Peyer's patch (tissue), 4 donors: ENCODE measurements at regions not wholly inside any gene's neighbourhood (a gene's known extent, or its start where the extent isn't known, plus 50 kb on each side); places are given as distances from the start of the nearest gene placed in this dataset.

ENCODE experiments used
- DNase-seq, 3 donors: peaks; one replicate each; pipeline ENCODE4 v3.0.0-alpha.2; 2017 to 2019
- H3K27ac ChIP-seq, 4 donors: fragments of 200-600 bp; sonication (generic); one replicate each; pipeline ENCODE4 v1.5.1; 2016 to 2019
- H3K27me3 ChIP-seq, 2 donors: fragments of 200-600 bp; sonication (generic); one replicate each; pipeline ENCODE4 v1.5.1; 2019
- H3K36me3 ChIP-seq, 3 donors: fragments of 200-600 bp; sonication (generic); one replicate each; pipeline ENCODE4 v1.5.1; 2016 to 2019
- H3K4me1 ChIP-seq, 4 donors: fragments of 200-600 bp; sonication (generic); one replicate each; pipeline ENCODE4 v1.5.1; 2016 to 2019
- H3K4me3 ChIP-seq, 4 donors: fragments of 200-600 bp; sonication (generic); 1 replicate in 3 of 4; 2 replicates in 1 of 4; pipeline ENCODE4 v1.5.1; 2016 to 2019; ENCODE audit warnings: mild to moderate bottlenecking in 1 of 4
- H3K9me3 ChIP-seq, 4 donors: fragments of 200-600 bp; sonication (generic); one replicate each; pipeline ENCODE4 v1.5.1; 2016 to 2019; ENCODE audit warnings: mild to moderate bottlenecking in 1 of 4
- POLR2A ChIP-seq, 2 donors: fragments of 450-650 bp; IDR thresholded peaks; one replicate each; pipeline ENCODE4 v1.5.1; 2017; ENCODE audit warnings: antibody characterized with exemption in 2 of 2, mild to moderate bottlenecking in 2 of 2, moderate library complexity in 2 of 2
- TF ChIP-seq, protein P1 (sequence below), 6 experiments: fragments of 450-650 bp in 4 of 6; fragments of 200-600 bp in 2 of 6; sonication (generic) in 1 of 6; IDR thresholded peaks; one replicate each; pipeline ENCODE4 v1.5.1; 2017 to 2019; ENCODE audit warnings: antibody characterized with exemption in 6 of 6, mild to moderate bottlenecking in 3 of 6, moderate library complexity in 1 of 6

DNA sequence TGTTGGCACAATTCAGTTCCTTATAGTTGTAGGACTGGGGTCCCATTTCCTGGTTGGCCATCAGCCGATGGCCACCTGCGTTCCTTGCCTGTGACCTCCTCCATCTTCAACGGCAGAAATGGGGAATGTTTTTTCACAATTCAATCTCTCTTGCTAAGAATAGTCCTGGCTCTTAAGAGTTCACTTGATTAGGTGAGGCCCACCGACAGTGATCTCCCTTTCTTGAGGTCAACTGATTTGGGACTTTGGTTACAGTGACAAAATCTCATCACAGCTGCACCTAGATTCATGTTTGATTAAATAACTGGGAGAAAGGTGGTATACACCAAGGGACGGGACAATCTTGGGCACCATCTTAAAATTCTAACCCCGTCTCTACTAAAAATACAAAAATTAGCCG is 139.1 kb upstream of the DTNBP1 start:
- Histone ChIP-seq H3K27ac (no peak overlapping the region), H3K27me3 (no peaks in the 10 kb centered on the region), H3K4me3 (no peak overlapping the region), H3K36me3 (no peaks in the 10 kb centered on the region), H3K4me1 (no peaks in the 10 kb centered on the region), H3K9me3 (no peaks in the 10 kb centered on the region)
- DNase-seq = no peak
- no peak for TF ChIP-seq POLR2A (IDR thresholded peaks at IDR 0.05)
- TF ChIP-seq, protein P1, sequence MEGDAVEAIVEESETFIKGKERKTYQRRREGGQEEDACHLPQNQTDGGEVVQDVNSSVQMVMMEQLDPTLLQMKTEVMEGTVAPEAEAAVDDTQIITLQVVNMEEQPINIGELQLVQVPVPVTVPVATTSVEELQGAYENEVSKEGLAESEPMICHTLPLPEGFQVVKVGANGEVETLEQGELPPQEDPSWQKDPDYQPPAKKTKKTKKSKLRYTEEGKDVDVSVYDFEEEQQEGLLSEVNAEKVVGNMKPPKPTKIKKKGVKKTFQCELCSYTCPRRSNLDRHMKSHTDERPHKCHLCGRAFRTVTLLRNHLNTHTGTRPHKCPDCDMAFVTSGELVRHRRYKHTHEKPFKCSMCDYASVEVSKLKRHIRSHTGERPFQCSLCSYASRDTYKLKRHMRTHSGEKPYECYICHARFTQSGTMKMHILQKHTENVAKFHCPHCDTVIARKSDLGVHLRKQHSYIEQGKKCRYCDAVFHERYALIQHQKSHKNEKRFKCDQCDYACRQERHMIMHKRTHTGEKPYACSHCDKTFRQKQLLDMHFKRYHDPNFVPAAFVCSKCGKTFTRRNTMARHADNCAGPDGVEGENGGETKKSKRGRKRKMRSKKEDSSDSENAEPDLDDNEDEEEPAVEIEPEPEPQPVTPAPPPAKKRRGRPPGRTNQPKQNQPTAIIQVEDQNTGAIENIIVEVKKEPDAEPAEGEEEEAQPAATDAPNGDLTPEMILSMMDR (IDR thresholded peaks at IDR 0.05) = no peak

DNA sequence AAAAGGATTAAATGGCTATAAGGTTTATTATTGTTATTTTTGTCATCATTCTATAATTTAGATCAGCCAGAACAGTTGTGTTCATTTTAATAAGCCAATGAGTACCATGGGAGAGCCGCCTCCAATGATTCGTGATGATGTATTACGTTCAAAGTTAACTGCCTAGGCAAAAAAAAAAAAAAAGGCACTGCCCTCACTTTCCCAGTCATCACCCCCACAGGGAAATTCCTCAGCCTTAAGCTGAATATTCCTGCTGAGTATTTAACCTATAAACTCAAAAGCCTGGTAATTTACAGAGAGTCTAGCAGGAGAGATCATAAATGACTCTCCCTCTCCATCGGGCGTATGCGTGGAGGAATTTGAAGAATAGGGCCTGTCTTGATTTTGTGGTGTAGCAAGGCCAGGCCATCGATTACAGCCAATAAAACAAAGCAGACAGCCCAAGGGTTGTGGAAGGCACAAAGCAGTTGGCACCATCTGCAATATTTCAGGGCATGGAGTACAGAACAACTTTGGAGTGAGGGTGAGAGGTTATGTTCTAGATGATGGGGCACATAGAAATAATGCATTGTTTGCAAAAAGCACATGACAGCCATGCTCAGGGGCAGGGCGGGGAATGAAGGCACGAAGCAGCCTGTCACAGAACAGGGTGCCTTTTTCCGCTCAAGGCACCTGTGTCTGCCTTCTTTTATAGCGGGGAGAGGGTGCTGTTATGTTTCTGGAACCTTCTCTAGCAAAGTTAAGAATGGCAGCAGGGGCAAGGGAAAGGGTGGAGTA is 138.2 kb upstream of the DTNBP1 start:
- Histone ChIP-seq H3K27me3 (no peaks in the 10 kb centered on the region), H3K9me3 (no peaks in the 10 kb centered on the region), H3K27ac (no peak overlapping the region), H3K4me1 (no peaks in the 10 kb centered on the region), H3K36me3 (no peaks in the 10 kb centered on the region), H3K4me3 (no peak overlapping the region)
- TF ChIP-seq, protein P1 (IDR thresholded peaks at IDR 0.05) = no peak
- no peak for TF ChIP-seq POLR2A (IDR thresholded peaks at IDR 0.05)
- no peak for DNase-seq

DNA sequence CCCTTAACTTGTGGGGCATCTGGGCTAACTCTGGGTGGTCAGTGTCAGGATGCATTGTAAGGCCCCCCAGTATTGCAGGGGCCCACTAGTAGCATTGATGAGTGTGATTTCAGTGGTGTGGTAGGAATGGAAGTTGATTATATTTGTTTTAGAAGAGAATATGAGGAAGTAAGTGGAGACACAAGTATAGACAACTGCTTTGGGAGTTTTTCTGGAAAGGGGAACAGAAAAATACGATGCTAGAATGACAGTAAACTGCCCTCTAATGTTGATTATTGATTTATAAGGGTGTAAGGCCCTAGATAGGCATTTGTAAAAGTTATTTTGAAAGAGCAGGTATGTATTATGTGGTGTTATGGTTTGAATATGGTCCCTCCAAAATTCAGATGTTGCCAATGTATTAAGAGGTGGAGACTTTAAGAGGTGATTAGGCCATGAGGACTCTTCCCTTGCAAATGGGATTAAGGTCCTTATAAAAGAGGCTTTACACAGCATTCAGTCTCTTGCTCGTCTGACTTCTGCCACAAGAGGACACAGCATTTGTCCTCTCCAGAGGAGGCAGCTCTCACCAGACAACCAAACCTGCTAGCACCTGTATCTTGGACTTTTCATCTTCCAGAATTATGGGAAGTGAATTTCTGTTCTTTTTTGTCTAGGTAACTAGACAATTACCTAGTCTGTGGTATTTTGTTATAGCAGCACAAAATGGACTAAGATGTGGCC is 135.9 kb upstream of the DTNBP1 start:
- no peak overlapping the region for H3K4me3 ChIP-seq
- TF ChIP-seq POLR2A (IDR thresholded peaks at IDR 0.05) = no peak
- TF ChIP-seq, protein P1 (IDR thresholded peaks at IDR 0.05) = no peak
- no peaks in the 10 kb centered on the region for H3K4me1 ChIP-seq
- no peaks in the 10 kb centered on the region for H3K9me3 ChIP-seq
- no peak overlapping the region for H3K27ac ChIP-seq
- no peak for DNase-seq
- no peaks in the 10 kb centered on the region for H3K27me3 ChIP-seq
- no peaks in the 10 kb centered on the region for H3K36me3 ChIP-seq

DNA sequence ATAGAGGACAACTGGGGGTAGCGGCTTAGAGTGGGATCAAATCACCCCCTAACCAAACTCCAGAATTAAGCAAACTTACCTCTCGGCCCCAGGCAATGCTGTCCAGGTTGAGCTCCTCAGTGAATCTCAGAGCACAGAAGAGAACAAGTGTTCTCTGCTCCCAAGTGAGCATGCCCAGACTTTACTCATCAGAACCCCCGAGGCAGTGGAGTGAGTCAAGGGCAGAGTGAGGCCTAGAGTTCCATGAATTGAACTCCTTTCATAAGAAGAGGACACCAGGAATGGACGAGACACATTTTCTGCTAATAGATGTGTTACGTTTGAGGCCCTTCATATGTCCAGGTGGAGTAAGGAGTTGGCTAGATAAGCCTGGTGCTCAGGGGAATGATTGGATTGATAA is 134.0 kb upstream of the DTNBP1 start:
- no peak for TF ChIP-seq POLR2A (IDR thresholded peaks at IDR 0.05)
- TF ChIP-seq, protein P1 (IDR thresholded peaks at IDR 0.05) = no peak
- no peak for DNase-seq
- Histone ChIP-seq H3K36me3 (no peaks in the 10 kb centered on the region), H3K4me3 (no peak overlapping the region), H3K27ac (no peak overlapping the region), H3K4me1 (no peaks in the 10 kb centered on the region), H3K9me3 (no peaks in the 10 kb centered on the region), H3K27me3 (no peaks in the 10 kb centered on the region)

DNA sequence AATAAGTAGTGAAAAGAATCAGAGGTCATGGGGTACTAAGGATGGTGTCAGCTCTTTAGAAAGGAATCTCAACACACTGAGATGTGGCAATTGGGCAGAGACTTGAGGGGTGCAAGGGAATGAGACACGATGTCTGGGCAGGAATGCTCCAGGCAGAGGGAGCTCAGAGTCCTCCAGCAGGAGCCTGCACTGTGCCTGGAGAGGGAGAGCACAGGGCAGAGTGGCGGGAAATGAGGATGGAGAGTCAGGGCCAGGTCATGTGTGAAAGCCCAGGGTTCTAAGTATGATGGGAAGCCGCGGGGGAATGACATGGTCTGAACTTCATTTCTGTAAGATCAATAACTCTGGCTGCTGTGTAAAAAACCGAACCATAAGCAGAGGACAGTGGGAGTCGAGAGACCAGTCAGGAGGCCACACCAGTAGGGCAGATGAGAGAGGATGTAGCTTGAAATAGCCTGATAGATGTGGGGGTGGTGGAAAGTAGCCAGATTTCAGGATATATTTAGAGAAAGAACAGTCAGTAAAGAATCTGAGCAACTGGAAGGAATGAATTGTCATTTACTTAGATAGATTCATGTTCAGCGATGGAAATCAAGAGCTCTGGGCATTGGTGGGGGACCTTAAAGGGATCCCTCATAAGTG is 133.4 kb upstream of the DTNBP1 start:
- H3K27ac ChIP-seq = no peak overlapping the region
- no peaks in the 10 kb centered on the region for H3K36me3 ChIP-seq
- no peak for DNase-seq
- no peak for TF ChIP-seq POLR2A (IDR thresholded peaks at IDR 0.05)
- TF ChIP-seq, protein P1 (IDR thresholded peaks at IDR 0.05) = no peak
- H3K4me1 ChIP-seq = no peaks in the 10 kb centered on the region
- H3K27me3 ChIP-seq = no peaks in the 10 kb centered on the region
- no peak overlapping the region for H3K4me3 ChIP-seq
- no peaks in the 10 kb centered on the region for H3K9me3 ChIP-seq
